GM12873 (cell line): ENCODE measurements at regions not wholly inside any gene's neighbourhood (a gene's known extent, or its start where the extent isn't known, plus 50 kb on each side); places are given as distances from the start of the nearest gene placed in this dataset.

Source experiments
- CTCF ChIP-seq: IDR thresholded peaks from 2 replicates; pipeline ENCODE4 v1.5.1; 2012; ENCODE audit warnings: low read depth, mild to moderate bottlenecking, moderate library complexity, low read length, control low read depth; ENCODE audit not compliant: insufficient read depth; ENCODE audit errors: missing control alignments

- no peak for TF ChIP-seq CTCF
Measured at GRCh38 chr5:105034401-105034763, 1471.8 kb upstream of the NUDT12 start.

- no peak for TF ChIP-seq CTCF
Measured at GRCh38 chr5:105033637-105034400, 1471.2 kb upstream of the NUDT12 start.

- no peak for TF ChIP-seq CTCF
Measured at GRCh38 chr5:105032917-105033316, 1470.3 kb upstream of the NUDT12 start.

- TF ChIP-seq CTCF = no peak
Measured at GRCh38 chr5:105030153-105030552, 1467.6 kb upstream of the NUDT12 start.

- no peak for TF ChIP-seq CTCF
Measured at GRCh38 chr5:105015098-105015497, 1452.5 kb upstream of the NUDT12 start.

GRCh38 chr5:104998572-104998971, 1436.0 kb upstream of the NUDT12 start:
- TF ChIP-seq CTCF = no peak

- no peak for TF ChIP-seq CTCF
Measured at GRCh38 chr5:104998169-104998568, 1435.6 kb upstream of the NUDT12 start.

- no peak for TF ChIP-seq CTCF
Measured at GRCh38 chr5:104987074-104987473, 1424.5 kb upstream of the NUDT12 start.
